PC-9 (cell line): ENCODE measurements at regions not wholly inside any gene's neighbourhood (a gene's known extent, or its start where the extent isn't known, plus 50 kb on each side); places are given as distances from the start of the nearest gene placed in this dataset.

Experiments
- BruUV-seq: library from RNA; stranded (reverse); fragments of 400-500 nt; replicated peaks from 2 replicates; lab custom pipeline; 2021; lab: Mats Ljungman, UMichigan
- CTCF ChIA-PET: fragments of 300-600 bp; sonication (Branson Sonifier 250); formaldehyde crosslinking; loops from one replicate; lab custom pipeline; 2022; ENCODE audit warnings: antibody characterized with exemption; lab: Charles Lee
- POLR2A ChIA-PET: fragments of 300-600 bp; sonication (Branson Sonifier 250); formaldehyde crosslinking; loops from one replicate; lab custom pipeline; 2022; ENCODE audit warnings: antibody characterized with exemption; ENCODE audit not compliant: unreplicated experiment; lab: Charles Lee
- DNase-seq, 2 experiments: peaks; one replicate each; pipeline versions ENCODE4 v3.0.0 to v3.0.0-alpha.2; 2015 to 2022; ENCODE audit warnings: mixed read lengths in 1 of 2
- H2AFZ ChIP-seq: fragments of 200-600 bp; sonication (generic); 2 replicates; pipeline ENCODE4 v1.8.1; 2017; ENCODE audit warnings: antibody characterized with exemption
- H3F3A ChIP-seq: fragments of 200-600 bp; sonication (generic); 2 replicates; pipeline ENCODE4 v1.8.1; 2017; ENCODE audit warnings: antibody characterized with exemption, mild to moderate bottlenecking, low read depth; ENCODE audit not compliant: insufficient read depth
- H3K27ac ChIP-seq: fragments of 200-600 bp; sonication (generic); 2 replicates; pipeline ENCODE4 v1.6.1; 2016; ENCODE audit warnings: mixed run types
- H3K27me3 ChIP-seq: fragments of 200-600 bp; sonication (generic); 2 replicates; pipeline ENCODE4 v1.6.1; 2016; ENCODE audit warnings: low read depth, mixed run types; ENCODE audit not compliant: insufficient read depth
- H3K36me3 ChIP-seq: fragments of 200-600 bp; sonication (generic); 2 replicates; pipeline ENCODE4 v1.6.1; 2016; ENCODE audit warnings: low read depth, mixed run types
- H3K4me1 ChIP-seq: fragments of 200-600 bp; sonication (generic); replicated peaks from 2 replicates; pipeline ENCODE4 v1.6.1; 2016; ENCODE audit warnings: mixed run types; ENCODE audit not compliant: insufficient read depth
- H3K4me2 ChIP-seq: fragments of 200-600 bp; sonication (generic); 2 replicates; pipeline ENCODE4 v1.6.1; 2017; ENCODE audit warnings: mixed run types
- H3K4me3 ChIP-seq: fragments of 200-600 bp; sonication (generic); 2 replicates; pipeline ENCODE4 v1.6.1; 2016; ENCODE audit warnings: mixed run types
- H3K79me2 ChIP-seq: fragments of 200-600 bp; sonication (generic); 2 replicates; pipeline ENCODE4 v1.6.1; 2017; ENCODE audit warnings: low read depth, mixed run types
- H3K9me2 ChIP-seq: fragments of 200-600 bp; sonication (generic); 2 replicates; pipeline ENCODE4 v1.8.1; 2017; ENCODE audit warnings: mild to moderate bottlenecking; ENCODE audit not compliant: insufficient read depth
- H3K9me3 ChIP-seq: fragments of 200-600 bp; sonication (generic); 2 replicates; pipeline ENCODE4 v1.8.1; 2016; ENCODE audit warnings: low read depth; ENCODE audit not compliant: insufficient read depth
- H4K20me1 ChIP-seq: fragments of 200-600 bp; sonication (generic); 2 replicates; pipeline ENCODE4 v1.8.1; 2017; ENCODE audit not compliant: insufficient read depth
- EZH2 ChIP-seq: fragments of 200-600 bp; sonication (generic); IDR thresholded peaks from 2 replicates; pipeline ENCODE4 v1.8.0; 2017; ENCODE audit warnings: antibody characterized with exemption, low read depth
- intact Hi-C: fragments of 100-400 bp; cut with micrococcal nuclease; formaldehyde crosslinking; loops from one replicate; pipeline ENCODE4 v1.10.0; 2022; ENCODE audit not compliant: unreplicated experiment
- TF ChIP-seq, protein P1 (sequence below): fragments of 200-600 bp; sonication (generic); conservative IDR thresholded peaks from 2 replicates; pipeline ENCODE4 v1.6.1; 2017; ENCODE audit warnings: mixed run types, antibody characterized with exemption, mild to moderate bottlenecking, moderate library complexity

DNA sequence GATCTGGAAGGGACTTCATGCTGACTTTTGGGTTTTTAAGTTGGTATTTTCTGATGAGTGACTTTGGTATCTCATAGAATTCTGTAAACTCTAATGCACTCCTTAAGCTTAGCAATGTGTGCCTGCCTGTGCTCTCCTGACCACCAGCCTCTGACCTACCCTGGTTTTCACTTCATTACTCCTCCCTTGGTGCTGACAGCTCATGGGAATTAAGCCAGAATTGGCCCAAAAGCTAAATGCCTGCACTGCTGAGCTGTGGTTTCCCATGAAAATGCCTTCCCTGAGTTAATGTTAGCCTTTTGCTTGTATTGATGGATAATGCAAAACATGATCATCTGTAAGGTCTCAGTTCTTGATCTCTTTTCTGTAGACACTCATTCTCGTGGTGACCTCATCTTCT lies 308.0 kb downstream of the DOCK8 start:
- BruUV-seq, result no TSS peak
- no peaks in the 10 kb centered on the region for H3K9me3 ChIP-seq
- no peaks in the 10 kb centered on the region for H3F3A ChIP-seq
- H3K9me2 ChIP-seq, result no peaks in the 10 kb centered on the region
- no peak overlapping the region for H2AFZ ChIP-seq
- intact Hi-C loops, result no loop called here
- no peak for DNase-seq
- no peak for TF ChIP-seq EZH2
- TF ChIP-seq, protein P1, sequence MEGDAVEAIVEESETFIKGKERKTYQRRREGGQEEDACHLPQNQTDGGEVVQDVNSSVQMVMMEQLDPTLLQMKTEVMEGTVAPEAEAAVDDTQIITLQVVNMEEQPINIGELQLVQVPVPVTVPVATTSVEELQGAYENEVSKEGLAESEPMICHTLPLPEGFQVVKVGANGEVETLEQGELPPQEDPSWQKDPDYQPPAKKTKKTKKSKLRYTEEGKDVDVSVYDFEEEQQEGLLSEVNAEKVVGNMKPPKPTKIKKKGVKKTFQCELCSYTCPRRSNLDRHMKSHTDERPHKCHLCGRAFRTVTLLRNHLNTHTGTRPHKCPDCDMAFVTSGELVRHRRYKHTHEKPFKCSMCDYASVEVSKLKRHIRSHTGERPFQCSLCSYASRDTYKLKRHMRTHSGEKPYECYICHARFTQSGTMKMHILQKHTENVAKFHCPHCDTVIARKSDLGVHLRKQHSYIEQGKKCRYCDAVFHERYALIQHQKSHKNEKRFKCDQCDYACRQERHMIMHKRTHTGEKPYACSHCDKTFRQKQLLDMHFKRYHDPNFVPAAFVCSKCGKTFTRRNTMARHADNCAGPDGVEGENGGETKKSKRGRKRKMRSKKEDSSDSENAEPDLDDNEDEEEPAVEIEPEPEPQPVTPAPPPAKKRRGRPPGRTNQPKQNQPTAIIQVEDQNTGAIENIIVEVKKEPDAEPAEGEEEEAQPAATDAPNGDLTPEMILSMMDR, result no peak
- CTCF ChIA-PET, result no interaction called here
- POLR2A ChIA-PET, result no interaction called here
- H3K4me1 ChIP-seq, result no peaks in the 10 kb centered on the region
- no peaks in the 10 kb centered on the region for H4K20me1 ChIP-seq
- H3K36me3 ChIP-seq, result no peaks in the 10 kb centered on the region
- no peaks in the 10 kb centered on the region for H3K27me3 ChIP-seq
- no peak overlapping the region for H3K27ac ChIP-seq
- H3K79me2 ChIP-seq, result no peaks in the 10 kb centered on the region
- no peak overlapping the region for H3K4me2 ChIP-seq
- H3K4me3 ChIP-seq, result no peak overlapping the region

DNA sequence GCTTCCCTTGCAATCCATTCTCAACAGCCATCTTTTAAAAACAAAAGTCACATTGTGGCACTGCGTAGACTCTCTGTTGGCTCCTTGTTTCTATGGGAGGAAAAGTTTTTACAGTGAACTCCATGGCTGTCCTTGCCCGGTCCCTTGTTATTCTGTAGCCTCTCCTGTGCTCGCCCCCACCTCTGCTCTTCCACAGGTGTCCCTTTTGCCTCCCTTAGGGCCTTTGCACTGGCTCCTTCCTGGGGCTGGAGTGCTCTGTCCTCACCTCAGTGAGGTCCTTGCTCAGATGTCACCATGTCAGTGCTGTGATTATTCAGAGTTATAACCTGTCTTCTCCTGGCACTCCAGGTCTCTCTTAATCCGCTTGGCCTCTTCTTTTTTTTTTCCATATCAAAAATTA lies 308.8 kb downstream of the DOCK8 start:
- Histone ChIP-seq H3K9me2 (no peaks in the 10 kb centered on the region), H3K4me2 (no peak overlapping the region), H3K36me3 (no peaks in the 10 kb centered on the region), H4K20me1 (no peaks in the 10 kb centered on the region), H3K4me3 (no peak overlapping the region), H3F3A (no peaks in the 10 kb centered on the region), H3K27ac (no peak overlapping the region), H3K4me1 (no peaks in the 10 kb centered on the region), H3K79me2 (no peaks in the 10 kb centered on the region), H3K9me3 (no peaks in the 10 kb centered on the region), H3K27me3 (no peaks in the 10 kb centered on the region), H2AFZ (no peak overlapping the region)
- ChIA-PET CTCF (no interaction called here), POLR2A (no interaction called here)
- intact Hi-C loops, result no loop called here
- BruUV-seq, result no TSS peak
- no peak for DNase-seq
- no peak for TF ChIP-seq EZH2
- TF ChIP-seq, protein P1, result no peak

DNA sequence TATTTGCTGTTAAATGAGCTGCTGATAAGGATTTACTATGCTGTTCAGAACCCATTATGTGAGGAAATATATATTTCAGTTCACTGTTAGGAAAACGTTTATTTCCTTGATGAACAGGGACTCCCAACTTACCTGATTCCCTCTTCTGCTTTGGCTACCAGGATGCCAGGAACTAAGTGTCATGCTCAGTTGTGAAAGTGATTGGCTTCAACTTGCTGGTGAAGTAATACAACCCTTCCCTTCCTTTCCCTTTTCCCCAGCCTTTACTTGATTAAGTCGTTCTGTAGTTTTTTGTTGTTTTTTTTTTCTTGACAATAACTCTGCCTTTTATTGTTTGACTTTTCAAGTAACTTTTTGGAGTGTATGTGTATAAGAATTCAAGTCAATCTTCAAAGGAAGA lies 309.3 kb downstream of the DOCK8 start:
- no peak overlapping the region for H2AFZ ChIP-seq
- no peaks in the 10 kb centered on the region for H3F3A ChIP-seq
- H3K4me1 ChIP-seq, result no peaks in the 10 kb centered on the region
- no peak overlapping the region for H3K4me2 ChIP-seq
- ChIA-PET POLR2A (no interaction called here), CTCF (no interaction called here)
- H3K27me3 ChIP-seq, result no peaks in the 10 kb centered on the region
- no peak for DNase-seq
- H3K36me3 ChIP-seq, result no peaks in the 10 kb centered on the region
- no peaks in the 10 kb centered on the region for H3K9me3 ChIP-seq
- BruUV-seq, result no TSS peak
- no peak overlapping the region for H3K27ac ChIP-seq
- no peaks in the 10 kb centered on the region for H3K79me2 ChIP-seq
- TF ChIP-seq, protein P1, result no peak
- TF ChIP-seq EZH2, result no peak
- intact Hi-C loops, result no loop called here
- H3K4me3 ChIP-seq, result no peak overlapping the region
- H4K20me1 ChIP-seq, result no peaks in the 10 kb centered on the region
- no peaks in the 10 kb centered on the region for H3K9me2 ChIP-seq
